GM18517 (cell line): ENCODE measurements at regions not wholly inside any gene's neighbourhood (a gene's known extent, or its start where the extent isn't known, plus 50 kb on each side); places are given as distances from the start of the nearest gene placed in this dataset.

Experiments used
- ATAC-seq: cut with Tn5 transposase; IDR thresholded peaks from one replicate; pipeline ENCODE4 v1.9.1; 2021; ENCODE audit warnings: mild to moderate bottlenecking, moderate library complexity; ENCODE audit not compliant: unreplicated experiment

DNA sequence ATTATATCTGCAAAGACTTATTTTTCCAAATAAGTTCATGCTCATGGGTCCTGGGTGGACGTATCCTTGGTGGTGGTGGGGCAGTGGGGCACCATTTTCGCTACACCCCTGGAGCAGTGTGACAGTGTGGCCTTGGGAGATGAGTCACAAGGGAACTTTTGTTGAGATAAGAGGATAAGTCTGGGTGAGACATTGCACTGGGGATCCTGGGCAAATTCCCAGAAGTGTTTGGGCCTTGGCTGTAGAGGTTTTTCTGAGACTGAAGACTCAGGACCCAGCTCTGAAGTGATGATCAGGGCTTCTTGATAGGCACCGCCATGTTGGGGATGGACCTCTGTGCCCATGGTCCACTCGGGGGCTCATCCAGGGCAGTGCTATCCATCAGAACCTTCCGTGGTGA, 149.4 kb downstream of the MACROH2A1 start:
- ATAC-seq, result no peak

- no peak for ATAC-seq
Observed at GRCh38 chr5:135248801-135249231, 150.2 kb downstream of the MACROH2A1 start.

GRCh38 chr5:135246923-135247795, 151.9 kb downstream of the MACROH2A1 start:
- ATAC-seq, result no peak

GRCh38 chr5:135246605-135246922, 152.5 kb downstream of the MACROH2A1 start:
- no peak for ATAC-seq

- ATAC-seq, result no peak
Observed at GRCh38 chr5:135245521-135246499, 153.2 kb downstream of the MACROH2A1 start.

DNA sequence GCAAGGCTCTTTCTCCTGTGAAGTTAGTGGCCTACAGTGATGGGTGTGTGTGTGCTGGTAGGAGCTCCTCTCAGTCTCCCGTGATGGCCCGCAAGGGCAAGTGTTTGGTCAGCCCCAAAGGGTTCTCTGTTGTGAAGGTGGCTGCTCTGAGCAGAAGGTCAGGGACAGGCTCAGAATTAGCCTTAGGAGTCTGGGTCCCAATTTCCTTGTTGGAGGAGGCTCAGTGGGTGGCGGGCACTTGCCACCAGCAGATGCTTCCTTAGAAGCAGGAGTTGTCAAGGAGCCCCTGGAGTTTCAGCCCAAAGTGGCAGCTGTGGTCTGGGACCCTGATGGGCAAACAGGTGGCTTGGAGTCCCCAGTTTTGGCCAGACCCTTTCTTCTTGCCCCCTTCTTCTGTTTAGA, 154.4 kb downstream of the MACROH2A1 start:
- ATAC-seq, result no peak

DNA sequence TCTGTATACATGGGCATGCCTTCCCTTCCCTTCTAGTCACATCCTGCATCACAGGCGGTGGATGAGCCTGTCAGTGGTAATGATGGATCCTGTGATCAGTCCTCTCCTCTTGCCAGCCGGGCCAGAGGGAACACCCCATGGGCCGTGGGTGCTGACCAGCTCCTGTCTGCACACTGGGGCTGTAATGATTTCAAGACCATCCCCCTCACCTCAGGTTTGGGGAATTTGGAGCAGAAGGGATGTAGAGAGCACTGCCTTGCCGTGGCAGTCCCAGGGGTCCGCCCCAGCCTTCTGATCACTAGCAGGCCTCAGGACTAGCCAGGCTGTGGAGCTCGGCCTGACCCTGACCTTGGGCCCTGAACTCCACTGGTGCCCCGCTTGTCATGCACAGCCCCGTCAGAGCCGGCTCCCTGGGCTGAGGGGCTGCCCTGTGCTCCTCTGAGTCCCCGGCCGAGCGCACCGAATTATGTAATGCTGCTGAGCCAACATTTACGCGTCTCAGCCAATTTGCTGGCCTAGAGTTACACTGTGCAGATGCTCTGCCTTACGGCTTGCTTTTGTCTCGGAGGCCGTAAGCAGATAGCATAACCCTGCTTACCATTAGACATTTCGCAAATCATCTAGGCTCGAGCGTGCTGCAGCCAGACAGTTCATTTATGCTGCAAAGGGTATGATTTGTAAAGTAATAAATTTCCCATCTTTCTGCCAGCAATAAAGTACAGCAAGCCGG, 155.3 kb downstream of the MACROH2A1 start:
- no peak for ATAC-seq

GRCh38 chr5:135242866-135243555, 156.0 kb downstream of the MACROH2A1 start:
- no peak for ATAC-seq

GRCh38 chr5:135242021-135242865, 156.8 kb downstream of the MACROH2A1 start:
- ATAC-seq, result no peak

DNA sequence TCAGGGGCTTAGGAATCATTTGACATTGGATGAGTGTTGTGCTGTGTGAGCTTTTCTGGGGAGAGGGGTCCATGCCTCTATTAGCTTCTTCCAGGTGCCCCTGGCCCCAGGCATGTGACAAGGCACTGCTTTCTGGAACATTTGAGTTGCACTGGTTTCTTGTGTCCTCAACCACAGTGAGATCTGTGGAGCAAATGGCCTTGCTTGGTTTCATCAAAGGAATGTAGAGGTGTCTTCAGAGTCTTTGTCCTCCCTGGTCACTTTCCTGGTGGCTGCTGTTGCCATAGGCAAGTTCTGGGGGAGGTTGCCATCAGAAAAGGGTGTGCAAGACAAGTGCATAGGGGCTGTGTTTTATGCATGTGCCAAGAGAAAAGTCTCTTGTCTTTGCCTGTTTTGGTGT, 157.5 kb downstream of the MACROH2A1 start:
- ATAC-seq, result no peak

GRCh38 chr5:135240781-135241360, 158.2 kb downstream of the MACROH2A1 start:
- no peak for ATAC-seq

GRCh38 chr5:135240283-135240633, 158.8 kb downstream of the MACROH2A1 start:
- ATAC-seq, result no peak

GRCh38 chr5:135239453-135240282, 159.4 kb downstream of the MACROH2A1 start:
- ATAC-seq, result no peak

- no peak for ATAC-seq
Observed at GRCh38 chr5:135238622-135239452, 160.2 kb downstream of the MACROH2A1 start.

DNA sequence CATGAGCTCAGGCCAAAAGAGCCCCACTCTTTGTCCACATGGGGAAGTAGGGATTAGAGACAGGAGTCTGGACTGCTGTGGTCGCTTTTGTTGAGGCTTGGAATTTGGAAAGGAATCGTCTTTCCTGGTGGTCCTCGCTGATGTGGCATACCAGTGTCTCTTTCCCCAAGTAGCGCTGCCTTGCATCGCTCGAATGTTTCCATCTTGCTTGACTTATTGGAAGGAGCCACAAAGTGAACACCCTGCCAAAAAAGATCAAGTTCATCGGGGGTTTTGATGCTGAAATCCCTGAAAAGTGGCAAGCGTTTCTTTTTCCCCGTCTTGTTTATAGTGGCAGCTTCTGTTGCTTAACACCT, 161.3 kb downstream of the MACROH2A1 start:
- no peak for ATAC-seq

DNA sequence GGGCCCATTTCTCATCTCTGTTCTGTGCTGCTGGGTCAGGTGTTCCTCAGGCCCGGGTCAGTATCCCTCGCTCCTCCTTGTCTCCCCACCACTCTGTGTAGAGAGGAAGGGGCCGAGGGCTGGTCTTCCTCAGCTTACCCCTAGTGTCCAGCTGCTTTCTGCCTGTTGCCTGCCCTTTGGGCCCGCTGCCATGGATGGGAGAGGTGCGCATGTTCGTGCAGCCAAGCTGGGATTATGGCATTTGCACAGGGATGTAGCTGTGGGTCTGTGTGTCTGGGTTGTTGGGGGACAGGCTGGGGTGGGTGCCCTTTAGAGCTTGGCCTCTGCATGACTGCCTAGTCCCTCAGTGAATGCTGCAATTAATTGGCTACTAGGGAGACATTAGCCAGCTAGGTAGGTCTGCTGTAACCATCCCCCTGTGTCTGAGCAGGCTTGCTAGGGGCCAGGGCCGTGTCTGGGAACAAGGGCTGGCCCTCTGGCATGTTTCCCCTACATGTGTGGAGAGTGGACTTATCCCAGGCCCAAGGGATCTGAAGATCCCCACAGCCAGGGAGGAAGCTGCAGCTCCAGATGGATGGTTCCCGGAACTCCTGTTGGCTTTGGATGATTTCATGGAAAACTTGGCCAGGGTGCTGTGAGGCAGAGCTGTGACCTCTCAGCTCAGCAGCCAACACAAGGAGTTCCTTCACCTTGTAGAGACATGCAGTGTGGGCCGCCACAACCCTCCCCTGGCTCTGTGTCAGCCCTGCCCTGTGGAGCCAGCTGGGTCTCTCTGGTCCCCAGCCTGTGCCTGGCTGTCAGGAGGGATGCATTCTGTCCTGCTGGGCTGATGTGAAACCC, 161.9 kb downstream of the MACROH2A1 start:
- no peak for ATAC-seq
